HG03135 (cell line): ENCODE measurements at regions not wholly inside any gene's neighbourhood (a gene's known extent, or its start where the extent isn't known, plus 50 kb on each side); places are given as distances from the start of the nearest gene placed in this dataset.
"Not testable (repeated sequence)": the region's sequence is repeated elsewhere in the genome, so short reads cannot be mapped to it uniquely, and the experiment has no call there.

Experiments
- ATAC-seq: cut with Tn5 transposase; IDR thresholded peaks from one replicate; pipeline ENCODE4 v1.9.1; 2021; ENCODE audit warnings: mild to moderate bottlenecking, moderate library complexity; ENCODE audit not compliant: unreplicated experiment

DNA sequence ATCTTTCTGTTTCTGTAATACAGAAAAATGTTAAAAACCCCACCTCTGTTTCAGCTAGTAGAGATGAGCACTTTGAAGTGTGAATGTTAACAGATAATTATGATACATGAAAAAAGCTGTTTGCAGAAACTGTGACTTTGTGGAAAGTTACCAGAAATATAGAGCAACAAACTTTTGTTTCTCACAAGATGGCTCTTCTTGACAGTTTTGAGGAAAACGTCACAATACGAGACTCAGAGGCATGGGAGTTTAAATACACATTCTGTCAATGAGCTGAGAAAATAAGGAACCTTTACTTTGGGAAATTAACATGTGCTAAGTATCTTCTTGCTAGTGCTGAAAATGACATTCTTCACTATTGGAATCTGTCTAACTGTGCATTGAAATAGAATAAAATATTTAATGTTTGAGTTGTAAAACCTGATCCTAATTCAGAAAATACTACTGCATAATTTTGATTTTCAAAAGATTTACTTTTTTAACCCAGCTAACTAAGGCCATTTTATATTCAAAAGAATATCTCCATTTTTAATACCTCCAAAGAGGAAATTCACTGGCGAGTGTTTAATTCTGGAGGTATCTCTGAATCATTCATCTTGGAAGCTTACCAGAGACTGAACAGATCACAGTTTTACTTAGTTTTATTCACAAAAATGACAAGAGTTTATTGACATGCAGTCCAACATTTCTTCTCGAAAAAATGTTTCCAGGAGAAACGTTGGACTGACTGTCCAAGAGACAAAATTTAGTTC, 308.9 kb upstream of the LRFN5 start:
- no peak for ATAC-seq

GRCh38 chr14:41295734-41296133, 310.9 kb upstream of the LRFN5 start:
- ATAC-seq, result no peak

DNA sequence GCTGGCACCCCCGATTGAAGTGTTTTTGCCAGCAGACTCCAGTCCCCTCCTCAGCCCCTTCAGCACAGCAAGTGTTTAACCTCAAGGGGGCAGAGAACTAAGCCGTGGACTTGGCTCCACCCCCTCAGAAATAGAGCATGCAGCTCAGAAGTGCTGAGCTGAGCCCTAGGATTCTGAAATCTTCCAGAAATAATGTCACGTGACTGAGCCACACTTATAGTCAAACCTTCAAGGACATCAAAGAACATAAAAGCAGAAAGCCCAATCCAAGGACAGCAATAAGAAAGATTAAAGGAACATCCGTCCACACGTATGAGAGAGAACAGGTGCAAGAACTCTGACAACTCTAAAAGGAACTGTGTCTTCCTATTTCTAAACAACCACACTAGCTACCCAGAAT, 317.7 kb upstream of the LRFN5 start:
- no peak for ATAC-seq

DNA sequence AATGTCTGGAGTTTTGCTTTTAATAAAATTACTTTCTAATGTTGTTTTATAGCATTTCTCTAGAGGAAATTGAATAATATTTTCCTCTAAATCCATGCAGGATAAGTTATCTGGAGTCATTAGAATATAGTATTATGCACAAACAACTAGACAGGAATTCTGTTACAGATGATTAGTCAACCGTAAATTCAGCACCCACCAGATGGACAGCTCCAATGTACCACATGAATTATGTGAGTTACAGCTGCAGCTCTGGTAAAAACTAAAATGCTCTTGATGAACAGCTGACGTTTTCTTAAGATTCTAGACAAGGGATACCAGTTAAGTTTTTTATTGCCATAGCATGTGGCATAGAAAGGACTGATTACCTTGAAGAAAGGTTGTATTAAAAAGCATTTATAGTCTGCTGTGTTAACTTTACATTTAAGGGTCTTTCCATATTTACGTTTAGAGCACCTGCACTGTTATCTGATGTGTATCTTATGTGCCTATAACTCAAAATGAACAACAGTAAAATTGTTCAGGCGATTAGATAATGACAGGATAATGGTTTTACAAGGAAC, 321.4 kb upstream of the LRFN5 start:
- no peak for ATAC-seq

DNA sequence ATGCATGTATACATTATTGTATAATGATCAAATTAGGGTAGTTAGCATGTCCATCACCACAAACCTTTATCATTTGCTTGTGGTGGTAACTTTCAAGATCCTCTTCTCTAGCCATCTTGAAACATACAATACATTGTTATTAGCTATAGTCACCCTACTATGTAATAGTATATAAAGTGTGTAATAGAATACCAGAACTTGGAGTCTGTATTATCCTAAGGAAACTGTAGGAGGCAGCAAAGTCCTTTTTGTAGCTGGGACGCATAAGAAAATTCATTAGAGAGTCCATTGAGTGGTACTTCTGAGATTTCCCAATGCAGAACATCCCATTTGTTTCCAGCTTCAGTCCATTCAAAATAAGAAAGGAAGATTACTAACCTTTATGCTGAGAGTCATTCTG, 325.9 kb upstream of the LRFN5 start:
- no peak for ATAC-seq

DNA sequence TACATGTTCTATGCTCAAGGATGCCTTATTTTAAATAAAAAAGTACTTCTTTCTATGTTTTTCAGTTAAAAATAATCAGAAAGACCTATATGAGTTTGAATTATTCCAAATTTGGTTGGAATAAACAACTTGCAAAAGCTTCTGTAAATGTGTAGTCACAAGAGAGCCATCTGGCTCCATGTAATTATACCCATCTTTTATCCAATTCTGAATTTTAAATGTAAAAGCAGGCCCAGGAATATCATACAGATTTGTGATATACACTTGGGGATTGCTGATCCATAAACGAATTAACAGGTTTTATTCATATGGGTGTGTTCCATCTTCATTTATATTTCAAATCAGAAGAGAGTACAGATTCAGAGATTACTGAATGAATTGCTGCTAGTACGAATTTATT, 329.2 kb upstream of the LRFN5 start:
- ATAC-seq, result no peak

DNA sequence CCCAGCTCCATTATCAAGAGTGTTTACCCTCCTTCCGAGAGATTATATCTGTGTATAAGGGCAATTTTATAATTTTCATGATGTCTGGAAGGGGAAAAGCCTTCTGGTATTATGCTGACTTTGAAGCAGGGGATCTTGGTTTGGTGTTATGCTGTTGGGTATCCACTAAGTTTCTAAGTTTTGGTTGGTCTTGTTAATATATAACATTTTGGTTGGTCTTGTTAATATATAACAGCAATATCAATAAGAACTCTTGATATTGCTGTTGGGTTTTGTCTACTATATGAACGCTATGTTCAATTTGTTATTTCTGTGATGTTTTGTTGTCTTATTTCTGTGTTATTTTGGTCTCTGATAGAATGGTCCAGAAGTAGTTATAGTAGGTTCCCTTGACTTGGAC, 349.2 kb upstream of the LRFN5 start:
- ATAC-seq, result no peak

DNA sequence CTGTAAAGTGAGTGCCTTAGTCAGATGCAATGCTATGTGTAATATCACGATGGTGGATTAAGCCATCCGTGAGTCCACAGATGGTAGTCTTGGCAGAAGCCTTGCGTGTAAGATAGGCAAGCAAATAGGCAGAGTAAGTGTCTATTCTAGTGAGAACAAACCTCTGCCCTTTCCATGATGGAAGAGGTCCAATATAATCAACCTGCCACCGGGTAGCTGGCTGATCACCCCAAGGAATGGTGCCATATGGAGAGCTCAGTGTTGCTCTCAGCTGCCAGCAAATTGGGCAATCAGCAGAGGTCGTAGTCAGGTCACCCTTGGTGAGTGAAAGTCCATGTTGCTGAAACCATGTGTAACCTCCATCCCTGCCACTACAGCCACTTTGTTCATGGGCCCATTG, 371.2 kb upstream of the LRFN5 start:
- ATAC-seq, result no peak

GRCh38 chr14:41230683-41231082, 376.0 kb upstream of the LRFN5 start:
- no peak for ATAC-seq

GRCh38 chr14:41229824-41230223, 376.9 kb upstream of the LRFN5 start:
- ATAC-seq, result no peak

- no peak for ATAC-seq
Observed at GRCh38 chr14:41225433-41225832, 381.2 kb upstream of the LRFN5 start.

DNA sequence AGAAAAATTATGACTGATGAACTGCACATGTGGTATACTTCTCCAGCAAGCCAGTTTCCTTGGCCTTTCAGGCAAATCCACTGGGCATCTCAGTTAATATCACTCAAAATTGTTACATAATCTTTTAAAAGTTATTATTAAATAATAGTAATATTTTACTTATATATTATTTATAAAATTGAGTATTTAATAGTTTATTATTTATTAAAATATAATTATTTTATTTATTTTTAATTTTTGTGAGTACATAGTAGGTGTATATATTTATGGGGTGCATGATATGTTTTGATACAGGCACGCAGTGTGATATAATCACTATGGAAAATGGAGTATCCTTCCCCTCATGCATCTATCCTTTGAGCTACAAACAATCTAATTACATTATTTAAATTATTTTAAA, 384.1 kb upstream of the LRFN5 start:
- ATAC-seq, result no peak

- ATAC-seq, result not testable (repeated sequence)
Observed at GRCh38 chr14:41214978-41215377, 391.7 kb upstream of the LRFN5 start.

GRCh38 chr14:41201696-41202095, 405.0 kb upstream of the LRFN5 start:
- ATAC-seq, result no peak

GRCh38 chr14:41187868-41188267, 418.8 kb upstream of the LRFN5 start:
- no peak for ATAC-seq

GRCh38 chr14:41171045-41171444, 435.6 kb upstream of the LRFN5 start:
- ATAC-seq, result no peak

DNA sequence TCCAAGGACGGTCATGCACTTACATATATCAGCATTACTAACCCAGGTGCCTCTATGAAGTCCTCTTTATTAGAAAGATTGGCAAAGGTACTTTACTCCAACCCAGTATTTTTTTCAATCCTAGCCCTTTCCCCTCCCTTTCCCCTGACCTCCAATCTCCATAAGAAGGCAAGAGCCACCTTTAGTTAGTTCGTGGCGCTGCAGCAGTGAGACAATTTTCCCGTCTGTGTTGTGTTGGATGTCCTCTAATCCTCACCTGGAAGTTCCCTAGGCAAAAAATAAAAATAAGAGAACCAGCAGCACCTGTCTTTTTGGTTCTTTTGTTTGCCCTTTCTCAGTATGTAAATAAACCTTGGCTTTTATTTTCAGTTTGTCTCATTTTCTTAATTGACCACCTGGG, 439.6 kb upstream of the LRFN5 start:
- no peak for ATAC-seq

DNA sequence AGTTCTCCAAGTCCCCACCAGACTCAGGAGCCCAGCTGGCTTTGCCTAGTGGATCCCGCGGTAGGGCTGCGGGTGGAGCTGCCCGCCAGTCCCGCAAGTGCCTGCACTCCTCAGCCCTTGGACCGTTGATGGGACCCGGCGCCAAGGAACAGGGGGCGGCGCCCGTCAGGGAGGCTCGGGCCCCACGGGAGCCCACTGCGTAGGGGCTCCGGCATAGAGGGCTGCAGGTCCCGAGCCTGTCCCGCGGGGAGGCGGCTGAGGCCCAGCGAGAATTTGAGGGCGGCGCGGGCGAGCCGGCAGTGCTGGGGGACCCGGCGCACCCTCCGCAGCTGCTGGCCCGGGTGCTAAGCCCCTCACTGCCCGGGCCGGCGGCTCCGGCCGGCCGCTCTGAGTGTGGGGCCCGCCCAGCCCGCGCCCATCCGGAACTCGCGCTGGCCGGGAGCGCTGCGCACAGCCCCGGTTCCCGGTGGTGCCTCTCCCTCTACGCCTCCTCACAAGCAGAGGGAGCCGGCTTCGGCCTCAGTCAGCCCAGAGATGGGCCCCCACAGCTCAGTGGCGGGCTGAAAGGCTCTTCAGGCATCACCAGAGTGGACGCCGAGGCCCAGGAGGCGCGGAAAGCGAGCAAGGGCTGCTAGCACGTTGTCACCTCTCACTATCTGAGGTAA, 452.4 kb upstream of the LRFN5 start:
- no peak for ATAC-seq

- no peak for ATAC-seq
Observed at GRCh38 chr14:41146391-41146790, 460.3 kb upstream of the LRFN5 start.

DNA sequence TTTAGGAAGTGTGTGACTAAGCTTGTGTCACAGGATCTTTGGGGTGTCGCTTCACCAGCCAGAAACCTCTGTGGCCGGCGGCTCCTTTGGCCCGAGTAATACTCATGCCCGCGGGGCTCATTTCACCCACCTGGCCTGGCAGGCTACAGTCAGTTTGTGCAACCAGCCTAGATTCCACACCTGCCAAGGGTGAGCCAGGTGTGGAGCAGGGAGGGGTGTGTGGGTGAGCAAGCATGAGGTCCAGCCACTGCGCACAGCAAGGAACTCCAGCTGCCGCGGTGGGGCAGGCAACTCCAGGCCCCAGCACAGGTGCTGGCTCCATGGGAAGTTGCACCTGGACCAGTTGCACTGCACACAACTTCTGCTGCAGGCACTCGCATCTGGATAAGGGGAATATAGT, 462.3 kb upstream of the LRFN5 start:
- ATAC-seq, result no peak

DNA sequence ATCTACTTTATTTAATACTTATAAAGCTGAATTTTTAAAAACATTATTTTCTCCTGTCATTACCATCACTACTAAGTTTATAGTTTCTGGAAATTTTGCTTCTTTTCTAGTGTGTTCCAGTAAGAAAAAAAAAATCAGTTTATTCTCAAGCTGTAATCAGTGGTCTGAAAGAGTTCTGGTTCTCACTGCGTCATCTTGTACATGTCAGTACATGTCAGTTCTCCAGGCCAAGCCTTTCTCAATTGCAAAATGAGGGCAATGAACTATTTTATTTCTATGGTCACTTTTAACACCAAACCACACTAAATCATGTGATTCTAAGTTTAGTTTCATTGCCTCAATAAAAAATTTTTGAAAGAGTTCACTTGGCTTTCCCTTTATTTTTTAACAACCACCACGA, 468.9 kb upstream of the LRFN5 start:
- no peak for ATAC-seq

DNA sequence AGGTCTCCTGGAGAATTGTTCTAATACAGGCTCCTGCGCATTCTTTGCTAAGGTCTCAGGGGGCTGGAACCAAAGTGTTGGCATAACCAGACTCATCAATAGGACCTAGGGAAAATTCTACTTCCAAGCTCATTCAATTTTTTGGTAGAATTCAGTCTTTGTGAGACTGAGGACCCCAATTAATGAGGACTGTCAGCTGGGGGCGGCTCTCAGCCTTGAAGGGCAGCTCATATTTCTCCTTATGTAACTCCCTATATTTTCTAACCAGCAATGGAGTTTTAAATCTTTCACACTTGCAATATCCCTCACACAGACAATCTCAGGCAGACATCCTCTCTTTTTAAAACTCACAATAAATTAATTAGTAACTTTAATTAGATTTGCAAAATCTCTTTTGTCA, 476.4 kb upstream of the LRFN5 start:
- ATAC-seq, result no peak
